K562 (cell line): ENCODE measurements at regions not wholly inside any gene's neighbourhood (a gene's known extent, or its start where the extent isn't known, plus 50 kb on each side); places are given as distances from the start of the nearest gene placed in this dataset.
"Not testable (repeated sequence)": the region's sequence is repeated elsewhere in the genome, so short reads cannot be mapped to it uniquely, and the experiment has no call there.

ENCODE experiments used
- ATAC-seq: fragments of 200-7000 bp; cut with Tn5 transposase; 3 replicates; pipeline ENCODE4 v1.9.1; 2020; ENCODE audit warnings: moderate library complexity
- BruUV-seq: library from RNA; stranded (reverse); fragments of 400-500 nt; replicated peaks from 2 replicates; lab custom pipeline; 2021; lab: Mats Ljungman, UMichigan
- CTCF ChIA-PET: fragments of 300-600 bp; formaldehyde crosslinking; extraction: SDS; loops from one replicate; lab custom pipeline; 2021; ENCODE audit warnings: low intra/inter-chr PET ratio; lab: Yijun Ruan, JAX
- POLR2A ChIA-PET: fragments of 300-600, 350-650 bp; sonication (Branson Sonifier 250); formaldehyde crosslinking; extraction: SDS; loops from one replicate; lab custom pipeline; 2021; ENCODE audit warnings: antibody characterized with exemption, inconsistent platforms; lab: Yijun Ruan, JAX
- DNase-seq, 4 experiments: peaks; one replicate each; pipeline versions ENCODE4 v3.0.0 to v3.0.0-alpha.2; 2011 to 2018; ENCODE audit warnings: low spot score in 3 of 4, mixed read lengths in 3 of 4; ENCODE audit errors: extremely low read depth in 1 of 4
- FAIRE-seq: peaks from 2 replicates; lab custom pipeline; 2011; peaks lifted over from hg19 to GRCh38; lab: Jason Lieb, UNC
- H2AFZ ChIP-seq: 2 replicates; pipeline ENCODE4 v1.6.0; 2011; ENCODE audit warnings: low read depth, low read length, control low read depth, inconsistent platforms
- H3K27ac ChIP-seq: fragments of 200-600 bp; 3 replicates; pipeline ENCODE4 v1.8.0; 2011; ENCODE audit warnings: low read depth, mild to moderate bottlenecking, control low read depth, inconsistent platforms, low read length, moderate library complexity, mixed read lengths; ENCODE audit errors: extremely low read depth
- H3K27me3 ChIP-seq, 2 experiments: fragments of 300-600 bp in 1 of 2; 2 replicates in 1 of 2; 3 replicates in 1 of 2; pipeline versions ENCODE4 v1.6.0 to v1.8.0; 2011; ENCODE audit warnings: inconsistent platforms in 2 of 2, low read length in 2 of 2, mild to moderate bottlenecking in 1 of 2, mixed read lengths in 1 of 2, moderate library complexity in 1 of 2; ENCODE audit not compliant: control insufficient read depth in 2 of 2, insufficient read depth in 2 of 2
- H3K36me3 ChIP-seq: fragments of 300-600 bp; 3 replicates; pipeline ENCODE4 v1.8.0; 2011; ENCODE audit warnings: mild to moderate bottlenecking, low read length, inconsistent platforms; ENCODE audit not compliant: control insufficient read depth, insufficient read depth
- H3K4me1 ChIP-seq, 2 experiments: fragments of 200-600 bp in 1 of 2; replicated peaks in 1 of 2; 2 replicates in 1 of 2; 3 replicates in 1 of 2; pipeline versions ENCODE4 v1.5.1 to v1.8.0; 2011; ENCODE audit warnings: inconsistent platforms in 2 of 2, low read length in 2 of 2, mild to moderate bottlenecking in 1 of 2, mixed read lengths in 1 of 2, moderate library complexity in 1 of 2; ENCODE audit not compliant: control insufficient read depth in 2 of 2, insufficient read depth in 2 of 2
- H3K4me2 ChIP-seq: 2 replicates; pipeline ENCODE4 v1.6.1; 2011; ENCODE audit warnings: low read length, control low read depth, inconsistent platforms, mixed read lengths; ENCODE audit not compliant: insufficient read depth
- H3K4me3 ChIP-seq: fragments of 200-600 bp; sonication (generic), shearing (Covaris generic); 2 replicates; pipeline ENCODE4 v1.5.1; 2016; ENCODE audit warnings: control low read depth, inconsistent platforms
- H3K79me2 ChIP-seq: fragments of 200-600 bp; 3 replicates; pipeline ENCODE4 v1.8.0; 2011; ENCODE audit warnings: low read length, inconsistent platforms; ENCODE audit not compliant: control insufficient read depth, insufficient read depth
- H3K9ac ChIP-seq, 2 experiments: 2 replicates each; pipeline versions ENCODE4 v1.6.0 to v1.6.1; 2011; ENCODE audit warnings: low read depth in 2 of 2, low read length in 2 of 2, control low read depth in 1 of 2, inconsistent platforms in 1 of 2, mild to moderate bottlenecking in 1 of 2, mixed read lengths in 1 of 2; ENCODE audit not compliant: insufficient read depth in 1 of 2
- H3K9me1 ChIP-seq: one replicate; pipeline ENCODE4 v1.6.0; 2011; ENCODE audit warnings: inconsistent platforms, mild to moderate bottlenecking, low read length, moderate library complexity; ENCODE audit not compliant: control insufficient read depth, insufficient read depth
- H3K9me3 ChIP-seq: replicated peaks from 2 replicates; pipeline ENCODE4 v1.5.1; 2011; ENCODE audit warnings: low read depth, low read length, inconsistent platforms; ENCODE audit not compliant: control insufficient read depth, insufficient read depth
- H4K20me1 ChIP-seq: replicated peaks from 2 replicates; pipeline ENCODE4 v1.6.1; 2011; ENCODE audit warnings: low read length, inconsistent platforms, mixed read lengths; ENCODE audit not compliant: control insufficient read depth, insufficient read depth
- MAFF ChIP-seq: IDR thresholded peaks from 2 replicates; pipeline ENCODE4 v1.6.1; 2012; ENCODE audit warnings: low read length, improper control_type of control experiment
- MAFG ChIP-seq: fragments of 450-650 bp; conservative IDR thresholded peaks from 2 replicates; pipeline ENCODE4 v1.6.1; 2016; ENCODE audit warnings: missing genetic modification characterization, missing compliant biosample characterization
- MAFK ChIP-seq: IDR thresholded peaks from 2 replicates; pipeline ENCODE4 v1.6.1; 2011; ENCODE audit warnings: low read length, improper control_type of control experiment
- ZNF316 ChIP-seq: fragments of 450-650 bp; IDR thresholded peaks from 2 replicates; pipeline ENCODE4 v1.6.1; 2016
- WGBS: fragments of 100-300 bp; shearing (Covaris generic); methylation state at CpG from one replicate; pipeline ENCODE4 v1.1.6; 2016; ENCODE audit warnings: low coverage, mixed read lengths; ENCODE audit not compliant: insufficient coverage; ENCODE audit errors: missing lambda C conversion rate; 5-methylcytosine and 5-hydroxymethylcytosine counted together
- in situ Hi-C: fragments of 300-500 bp; cut with MboI; formaldehyde crosslinking; loops from 4 replicates; pipeline ENCODE4 v1.15.0; 2018; ENCODE audit warnings: inconsistent platforms, mixed read lengths
- intact Hi-C: fragments of 100-400 bp; cut with micrococcal nuclease; formaldehyde crosslinking; loops from 2 replicates; pipeline ENCODE4 v1.14.2; 2022

DNA sequence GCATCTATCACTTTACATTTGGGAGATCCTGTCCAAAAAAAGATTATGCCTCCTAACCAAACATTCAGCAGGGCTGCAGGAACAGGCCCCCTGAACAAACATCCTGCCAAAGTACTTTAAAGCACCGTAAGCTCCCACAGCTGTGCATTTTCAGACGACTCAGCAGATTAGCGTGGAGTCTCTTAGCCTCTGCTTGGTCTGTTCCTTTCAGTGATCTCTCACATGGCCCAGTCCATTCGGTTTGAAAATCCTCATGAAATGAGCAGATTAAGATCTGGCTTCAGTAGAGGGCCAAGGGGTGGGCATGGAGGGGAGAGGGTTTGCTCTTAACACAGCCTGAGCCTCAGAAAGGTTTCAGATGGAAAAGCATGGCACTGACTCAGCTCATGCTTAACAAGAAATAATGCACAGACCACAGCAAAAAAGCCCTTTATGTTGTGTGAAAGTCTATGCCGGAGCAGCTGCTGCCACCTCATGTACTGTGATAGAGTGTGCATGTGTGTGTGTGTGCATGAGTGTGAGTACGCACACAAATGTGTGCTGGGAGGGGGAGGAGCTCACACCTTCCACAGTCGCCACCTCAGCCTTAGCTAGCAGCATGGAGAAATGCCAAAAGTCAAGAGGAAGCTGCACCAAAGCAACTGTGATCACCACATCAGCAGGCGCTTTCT, 64.2 kb downstream of the FOXD4L6 start:
- H3K36me3 ChIP-seq, intact Hi-C loops: not testable (repeated sequence)
- ATAC-seq = peak; percentile 76

DNA sequence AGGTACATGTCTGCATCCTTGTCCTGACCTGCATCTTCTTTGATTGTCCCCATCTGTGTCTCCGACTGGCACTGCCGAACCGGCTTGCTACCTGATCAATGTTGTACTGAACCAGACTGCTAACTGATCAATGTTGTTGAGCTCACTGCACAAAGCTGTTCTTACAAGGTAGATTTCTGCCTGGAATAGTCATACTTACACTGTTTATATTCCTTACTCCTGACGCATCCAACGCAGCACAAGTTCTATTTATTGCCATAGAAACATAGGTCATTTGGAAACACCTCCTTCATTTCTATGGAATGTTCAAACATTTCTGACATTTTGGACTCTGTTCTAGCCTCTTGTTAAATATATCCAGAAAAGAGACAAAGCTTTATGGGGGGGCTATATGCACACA, 65.2 kb downstream of the FOXD4L6 start:
- H3K4me2 ChIP-seq, ATAC-seq, in situ Hi-C loops, H3K4me1 ChIP-seq, DNase-seq, H3K9ac ChIP-seq, intact Hi-C loops, H3K79me2 ChIP-seq, H4K20me1 ChIP-seq, H3K36me3 ChIP-seq, H2AFZ ChIP-seq, POLR2A ChIA-PET, H3K27ac ChIP-seq, H3K4me3 ChIP-seq, H3K9me3 ChIP-seq, CTCF ChIA-PET, BruUV-seq, H3K27me3 ChIP-seq, H3K9me1 ChIP-seq, FAIRE-seq: not testable (repeated sequence)
- 27% methylated on average over 4 of the region's 5 CpGs for WGBS

More for the DNA sequence above, 64.2 kb downstream of the FOXD4L6 start:
- H4K20me1 ChIP-seq, H3K9me3 ChIP-seq, H3K9ac ChIP-seq, H3K9me1 ChIP-seq, BruUV-seq, H3K4me1 ChIP-seq, H3K4me3 ChIP-seq, H3K27me3 ChIP-seq, DNase-seq, H3K4me2 ChIP-seq, CTCF ChIA-PET, H3K79me2 ChIP-seq, H3K27ac ChIP-seq, in situ Hi-C loops, POLR2A ChIA-PET, FAIRE-seq: not testable (repeated sequence)
- peak overlapping the region; percentile 44; the same call in 1 of the 2 replicates for H2AFZ ChIP-seq
- WGBS = 7% methylated on average over 6 of the region's 8 CpGs
- TF ChIP-seq MAFF (0 out of 2 replicates have a peak, but pooled peaks have one; percentile 15), MAFK (peak; percentile 10; the same call in 1 of the 2 replicates), MAFG (peak; percentile 68), ZNF316 (peak; percentile 73)

DNA sequence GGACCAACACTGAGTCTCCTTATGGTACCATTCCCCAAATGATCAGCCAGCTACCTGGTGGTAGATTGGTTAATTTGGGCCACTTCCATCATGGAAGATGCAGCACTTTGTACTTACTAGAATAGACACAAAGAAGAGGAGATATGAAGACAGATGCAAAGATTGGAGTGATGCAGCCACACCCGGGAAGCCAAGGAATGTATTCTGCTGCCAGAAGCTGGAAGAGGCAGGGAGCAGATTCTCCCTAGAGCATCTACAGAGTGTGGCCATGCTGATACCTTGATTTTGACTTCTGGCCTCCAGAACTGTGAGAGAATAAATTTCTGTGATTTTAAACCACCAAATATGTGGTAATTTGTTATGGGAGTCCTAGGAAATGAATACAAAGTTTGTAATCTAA, 68.9 kb downstream of the FOXD4L6 start:
- H2AFZ ChIP-seq, H3K27ac ChIP-seq, DNase-seq, POLR2A ChIA-PET, H3K9me1 ChIP-seq, H3K9ac ChIP-seq, H3K4me3 ChIP-seq, H3K4me1 ChIP-seq, in situ Hi-C loops, H3K9me3 ChIP-seq, H3K79me2 ChIP-seq, H4K20me1 ChIP-seq, CTCF ChIA-PET, ATAC-seq, H3K36me3 ChIP-seq, FAIRE-seq, BruUV-seq, H3K4me2 ChIP-seq, H3K27me3 ChIP-seq, intact Hi-C loops: not testable (repeated sequence)
- 0% methylated on average over 1 of the region's 1 CpG for WGBS
